ENCODE measurements at regions not wholly inside any gene's neighbourhood (a gene's known extent, or its start where the extent isn't known, plus 50 kb on each side); places are given as distances from the start of the nearest gene placed in this dataset.

DNA sequence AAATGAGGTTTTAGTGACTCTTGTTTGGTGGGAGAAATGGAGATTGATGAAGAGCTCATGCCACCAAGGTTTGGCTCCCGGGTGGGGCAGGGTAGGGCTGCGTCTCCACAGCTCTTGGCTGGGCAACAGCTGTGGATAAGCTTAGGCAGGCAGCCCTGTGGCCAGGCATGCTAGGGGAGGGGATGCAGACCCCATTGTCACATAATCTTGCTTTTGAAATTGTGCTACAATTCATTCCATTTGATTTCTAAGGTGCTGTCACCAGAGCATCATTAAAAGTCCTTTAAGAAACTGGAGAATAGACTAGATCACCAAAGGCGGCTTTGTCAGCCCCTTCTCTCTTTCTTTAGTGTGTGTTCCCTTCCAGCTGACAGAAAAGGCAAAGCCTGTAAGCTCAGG, 574.2 kb upstream of the JAG1 start:
- Histone ChIP-seq H3K27ac (no peak overlapping the region), H3K4me3 (no peak overlapping the region), H3K9me3 (no peaks in the 10 kb centered on the region), H3K4me1 (no peaks in the 10 kb centered on the region), H3K36me3 (no peaks in the 10 kb centered on the region), H3K27me3 (no peaks in the 10 kb centered on the region)
- DNase-seq = no peak
- TF ChIP-seq, protein P1, sequence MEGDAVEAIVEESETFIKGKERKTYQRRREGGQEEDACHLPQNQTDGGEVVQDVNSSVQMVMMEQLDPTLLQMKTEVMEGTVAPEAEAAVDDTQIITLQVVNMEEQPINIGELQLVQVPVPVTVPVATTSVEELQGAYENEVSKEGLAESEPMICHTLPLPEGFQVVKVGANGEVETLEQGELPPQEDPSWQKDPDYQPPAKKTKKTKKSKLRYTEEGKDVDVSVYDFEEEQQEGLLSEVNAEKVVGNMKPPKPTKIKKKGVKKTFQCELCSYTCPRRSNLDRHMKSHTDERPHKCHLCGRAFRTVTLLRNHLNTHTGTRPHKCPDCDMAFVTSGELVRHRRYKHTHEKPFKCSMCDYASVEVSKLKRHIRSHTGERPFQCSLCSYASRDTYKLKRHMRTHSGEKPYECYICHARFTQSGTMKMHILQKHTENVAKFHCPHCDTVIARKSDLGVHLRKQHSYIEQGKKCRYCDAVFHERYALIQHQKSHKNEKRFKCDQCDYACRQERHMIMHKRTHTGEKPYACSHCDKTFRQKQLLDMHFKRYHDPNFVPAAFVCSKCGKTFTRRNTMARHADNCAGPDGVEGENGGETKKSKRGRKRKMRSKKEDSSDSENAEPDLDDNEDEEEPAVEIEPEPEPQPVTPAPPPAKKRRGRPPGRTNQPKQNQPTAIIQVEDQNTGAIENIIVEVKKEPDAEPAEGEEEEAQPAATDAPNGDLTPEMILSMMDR (IDR thresholded peaks at IDR 0.05) = no peak
- no peak for TF ChIP-seq POLR2A (IDR thresholded peaks at IDR 0.05)
- intact Hi-C loops (cut with DNase I; ENCODE audit: low total_unique reads) = no loop called here

DNA sequence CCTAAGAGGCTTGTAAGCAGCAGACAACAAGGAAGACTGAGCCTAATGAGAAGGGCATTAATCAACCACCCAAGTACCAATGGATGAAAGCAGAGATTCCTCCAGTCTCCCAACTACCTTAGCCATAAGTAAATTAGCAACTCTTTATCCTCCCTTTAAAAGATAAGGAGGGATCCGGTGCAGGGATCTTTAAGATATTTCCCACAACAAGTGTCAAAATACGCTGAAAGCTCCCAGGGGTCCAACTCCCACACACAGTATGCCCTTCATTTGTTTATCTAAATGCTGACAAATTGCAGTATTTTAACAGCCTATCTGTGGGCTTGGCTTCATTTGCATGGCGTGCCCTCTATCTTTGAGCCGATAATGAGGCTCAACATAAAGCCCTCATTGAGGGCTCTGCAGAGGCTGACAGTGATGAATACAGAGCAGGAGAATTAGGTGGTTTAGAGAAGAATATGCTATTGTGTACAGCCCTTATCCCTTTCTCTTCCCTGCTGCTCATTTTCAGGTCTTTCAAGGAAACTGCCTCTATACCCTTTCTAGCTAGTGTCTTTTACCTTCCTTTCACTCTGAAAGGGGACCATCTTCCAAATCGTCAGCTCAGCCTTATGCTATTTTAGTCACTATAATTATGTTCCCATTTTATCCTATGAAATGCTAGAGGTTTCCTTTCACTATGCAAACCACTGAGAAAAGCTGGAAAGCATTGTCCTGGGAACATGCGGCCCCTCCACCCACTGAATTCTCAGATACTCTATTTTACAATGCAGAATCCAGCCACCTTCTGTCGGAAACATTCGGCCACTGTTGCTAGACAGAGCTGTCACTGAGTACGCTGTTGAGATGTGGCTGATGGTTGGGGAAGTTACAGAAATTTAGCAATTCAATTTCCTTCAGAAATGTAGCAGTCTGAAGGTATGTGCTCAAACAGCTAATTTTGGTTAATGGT, 575.2 kb upstream of the JAG1 start:
- no peak for TF ChIP-seq POLR2A (IDR thresholded peaks at IDR 0.05)
- TF ChIP-seq, protein P1 (IDR thresholded peaks at IDR 0.05) = no peak
- H3K27ac ChIP-seq = no peak overlapping the region
- no peaks in the 10 kb centered on the region for H3K36me3 ChIP-seq
- DNase-seq = no peak
- intact Hi-C loops (cut with DNase I; ENCODE audit: low total_unique reads) = no loop called here
- H3K4me1 ChIP-seq = no peaks in the 10 kb centered on the region
- no peak overlapping the region for H3K4me3 ChIP-seq
- no peaks in the 10 kb centered on the region for H3K27me3 ChIP-seq
- no peaks in the 10 kb centered on the region for H3K9me3 ChIP-seq

DNA sequence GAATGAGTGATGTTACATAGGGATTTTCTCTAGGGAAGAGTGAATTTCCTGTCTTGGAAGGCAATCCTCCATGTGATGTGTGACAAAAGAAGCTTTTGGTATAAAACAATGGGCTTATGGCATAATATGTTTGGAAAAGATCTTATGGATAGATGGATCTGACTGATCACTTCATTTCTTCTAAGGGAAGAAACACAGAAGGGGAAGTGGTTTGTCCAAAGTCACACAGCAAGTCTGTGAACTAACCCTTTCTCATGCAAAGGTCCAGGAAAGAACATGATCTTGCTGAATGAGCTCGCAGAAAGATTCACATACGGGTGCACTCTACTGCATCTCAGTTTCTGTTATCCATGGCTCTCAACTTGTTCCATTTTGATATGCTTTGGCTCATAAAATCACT, 575.9 kb upstream of the JAG1 start:
- Histone ChIP-seq H3K27me3 (no peaks in the 10 kb centered on the region), H3K4me3 (no peak overlapping the region), H3K4me1 (no peaks in the 10 kb centered on the region), H3K36me3 (no peaks in the 10 kb centered on the region), H3K9me3 (no peaks in the 10 kb centered on the region), H3K27ac (no peak overlapping the region)
- TF ChIP-seq, protein P1 (IDR thresholded peaks at IDR 0.05) = no peak
- TF ChIP-seq POLR2A (IDR thresholded peaks at IDR 0.05) = no peak
- no peak for DNase-seq
- intact Hi-C loops (cut with DNase I; ENCODE audit: low total_unique reads) = no loop called here

DNA sequence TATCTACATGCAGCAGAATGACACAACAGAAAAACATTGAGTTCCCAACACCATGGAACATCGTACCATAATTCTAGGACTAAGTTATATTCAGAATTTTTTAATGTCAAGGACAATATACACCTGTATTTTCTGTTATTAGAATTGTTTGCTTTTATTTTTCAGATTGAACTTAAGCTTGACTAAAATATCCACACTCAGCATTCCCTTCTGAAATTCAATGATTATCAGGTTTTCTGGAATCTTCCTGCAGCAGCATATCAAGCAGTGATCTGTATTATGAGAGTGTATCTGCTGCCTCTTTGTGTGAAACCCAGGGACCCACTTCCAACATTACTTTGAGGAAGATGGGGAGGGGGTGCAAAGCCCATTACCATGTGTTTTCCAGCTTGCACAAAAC, 578.6 kb upstream of the JAG1 start:
- Histone ChIP-seq H3K27me3 (no peaks in the 10 kb centered on the region), H3K4me3 (no peak overlapping the region), H3K27ac (no peak overlapping the region), H3K4me1 (no peaks in the 10 kb centered on the region), H3K36me3 (no peaks in the 10 kb centered on the region), H3K9me3 (no peaks in the 10 kb centered on the region)
- intact Hi-C loops (cut with DNase I; ENCODE audit: low total_unique reads) = no loop called here
- DNase-seq = no peak
- TF ChIP-seq, protein P1 (IDR thresholded peaks at IDR 0.05) = no peak
- TF ChIP-seq POLR2A (IDR thresholded peaks at IDR 0.05) = no peak

DNA sequence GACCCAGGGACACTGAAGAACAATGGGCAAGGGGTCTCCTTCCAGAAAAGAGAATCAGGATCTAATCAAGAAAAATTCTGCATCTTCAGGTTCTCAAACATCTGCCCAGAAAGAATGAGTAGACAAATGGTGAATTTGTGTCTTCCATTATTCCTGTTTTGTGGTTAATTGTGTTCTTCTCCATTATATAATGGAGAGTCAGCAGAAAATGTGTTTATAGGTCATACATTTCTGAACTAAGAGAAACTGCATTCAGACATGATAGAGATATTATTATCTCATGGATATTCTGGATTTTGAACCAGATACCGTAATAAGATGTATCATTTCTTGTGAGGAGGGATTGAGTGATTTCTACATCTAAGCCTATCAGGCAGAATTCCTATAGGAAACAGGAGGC, 581.7 kb upstream of the JAG1 start:
- no peak for TF ChIP-seq POLR2A (IDR thresholded peaks at IDR 0.05)
- TF ChIP-seq, protein P1 (IDR thresholded peaks at IDR 0.05) = no peak

More for the DNA sequence above, 581.7 kb upstream of the JAG1 start:
- intact Hi-C loops (cut with DNase I; ENCODE audit: low total_unique reads) = no loop called here
- Histone ChIP-seq H3K9me3 (no peaks in the 10 kb centered on the region), H3K27ac (no peak overlapping the region), H3K27me3 (no peaks in the 10 kb centered on the region), H3K4me3 (no peak overlapping the region), H3K4me1 (no peaks in the 10 kb centered on the region), H3K36me3 (no peaks in the 10 kb centered on the region)
- DNase-seq = no peak

Data from uterus (tissue), 3 donors.